Liver (tissue), 8 donors: ENCODE measurements at regions not wholly inside any gene's neighbourhood (a gene's known extent, or its start where the extent isn't known, plus 50 kb on each side); places are given as distances from the start of the nearest gene placed in this dataset.

ENCODE experiments used
- DNase-seq: peaks from one replicate; pipeline ENCODE4 v3.0.0-alpha.2; 2017; ENCODE audit warnings: low spot score
- H3K27ac ChIP-seq, 2 donors: one replicate each; pipeline ENCODE4 v1.7.0; 2013; ENCODE audit warnings: inconsistent platforms in 2 of 2, low read length in 2 of 2, control low read depth in 1 of 2, low read depth in 1 of 2, mild to moderate bottlenecking in 1 of 2
- H3K27me3 ChIP-seq, 4 donors: one replicate each; pipeline versions ENCODE4 v1.6.1 to v1.7.0; 2013; ENCODE audit warnings: low read length in 3 of 4, inconsistent platforms in 1 of 4, mild to moderate bottlenecking in 1 of 4, moderate library complexity in 1 of 4; ENCODE audit not compliant: control insufficient read depth in 4 of 4, insufficient read depth in 4 of 4
- H3K36me3 ChIP-seq, 4 donors: one replicate each; pipeline versions ENCODE4 v1.6.1 to v1.7.0; 2013; ENCODE audit warnings: low read length in 3 of 4, mild to moderate bottlenecking in 3 of 4, low read depth in 1 of 4, moderate library complexity in 1 of 4; ENCODE audit not compliant: control insufficient read depth in 4 of 4, insufficient read depth in 3 of 4
- H3K4me1 ChIP-seq, 4 donors: one replicate each; pipeline versions ENCODE4 v1.6.1 to v1.7.0; 2013; ENCODE audit warnings: low read length in 3 of 4, mild to moderate bottlenecking in 3 of 4, moderate library complexity in 1 of 4; ENCODE audit not compliant: control insufficient read depth in 4 of 4, insufficient read depth in 4 of 4
- H3K4me3 ChIP-seq, 3 donors: one replicate each; pipeline versions ENCODE4 v1.6.1 to v1.7.0; 2013; ENCODE audit warnings: low read length in 3 of 3, control low read depth in 1 of 3, low read depth in 1 of 3, mild to moderate bottlenecking in 1 of 3
- H3K9ac ChIP-seq, 2 donors: one replicate each; pipeline ENCODE4 v1.7.0; 2013; ENCODE audit warnings: low read length in 2 of 2, mild to moderate bottlenecking in 2 of 2, moderate library complexity in 2 of 2, control low read depth in 1 of 2, low read depth in 1 of 2
- H3K9me3 ChIP-seq, 4 donors: one replicate each; pipeline versions ENCODE4 v1.6.1 to v1.7.0; 2013; ENCODE audit warnings: low read length in 3 of 4; ENCODE audit not compliant: control insufficient read depth in 4 of 4
- EGR1 ChIP-seq, 2 donors: IDR thresholded peaks; 2 replicates each; pipeline ENCODE4 v1.6.1; 2016 to 2018; ENCODE audit warnings: antibody characterized with exemption in 2 of 2, low read depth in 2 of 2
- FOXA1 ChIP-seq: IDR thresholded peaks from 2 replicates; pipeline ENCODE4 v1.6.1; 2016; ENCODE audit warnings: antibody characterized with exemption
- FOXA2 ChIP-seq: IDR thresholded peaks from 2 replicates; pipeline ENCODE4 v1.6.1; 2016; ENCODE audit warnings: antibody characterized with exemption
- GABPA ChIP-seq, 2 donors: IDR thresholded peaks in 1 of 2; conservative IDR thresholded peaks in 1 of 2; 2 replicates each; pipeline ENCODE4 v1.6.1; 2016; ENCODE audit warnings: antibody characterized with exemption in 2 of 2, mild to moderate bottlenecking in 1 of 2, moderate library complexity in 1 of 2
- HNF4A ChIP-seq, 2 donors: conservative IDR thresholded peaks; 2 replicates each; pipeline ENCODE4 v1.6.1; 2016; ENCODE audit warnings: antibody characterized with exemption in 2 of 2, mild to moderate bottlenecking in 2 of 2
- HNF4G ChIP-seq: IDR thresholded peaks from 2 replicates; pipeline ENCODE4 v1.6.1; 2016; ENCODE audit warnings: antibody characterized with exemption
- JUND ChIP-seq, 2 donors: IDR thresholded peaks; 2 replicates each; pipeline ENCODE4 v1.6.1; 2016; ENCODE audit warnings: antibody characterized with exemption in 2 of 2
- NR2F2 ChIP-seq: IDR thresholded peaks from 2 replicates; pipeline ENCODE4 v1.6.1; 2016; ENCODE audit warnings: antibody characterized with exemption
- RAD21 ChIP-seq, 2 donors: IDR thresholded peaks; 2 replicates each; pipeline ENCODE4 v1.6.1; 2016; ENCODE audit warnings: antibody characterized with exemption in 2 of 2, mild to moderate bottlenecking in 2 of 2
- RXRA ChIP-seq, 2 donors: IDR thresholded peaks; 2 replicates each; pipeline ENCODE4 v1.6.1; 2017 to 2018; ENCODE audit warnings: antibody characterized with exemption in 2 of 2, mild to moderate bottlenecking in 1 of 2
- SP1 ChIP-seq: IDR thresholded peaks from 2 replicates; pipeline ENCODE4 v1.6.1; 2018; ENCODE audit warnings: antibody characterized with exemption, mild to moderate bottlenecking
- TAF1 ChIP-seq: conservative IDR thresholded peaks from 2 replicates; pipeline ENCODE4 v1.6.1; 2016; ENCODE audit warnings: antibody characterized with exemption, mild to moderate bottlenecking
- YY1 ChIP-seq: IDR thresholded peaks from 2 replicates; pipeline ENCODE4 v1.6.1; 2016; ENCODE audit warnings: antibody characterized with exemption, mild to moderate bottlenecking
- WGBS: extraction: QIAGEN DNeasy Blood & Tissue Kit; methylation state at CpG from one replicate; pipeline ENCODE4 v1.1.7; 2013; 5-methylcytosine and 5-hydroxymethylcytosine counted together
- TF ChIP-seq, protein P1 (sequence below): IDR thresholded peaks from 2 replicates; pipeline ENCODE4 v1.6.1; 2016; ENCODE audit warnings: antibody characterized with exemption
- TF ChIP-seq, protein P2 (sequence below): IDR thresholded peaks from 2 replicates; pipeline ENCODE4 v1.6.1; 2016; ENCODE audit warnings: antibody characterized with exemption, mild to moderate bottlenecking
- TF ChIP-seq, protein P3 (sequence below): IDR thresholded peaks from 2 replicates; pipeline ENCODE4 v1.6.1; 2016; ENCODE audit warnings: antibody characterized with exemption
- TF ChIP-seq, protein P4 (sequence below): fragments of 150-350 bp; IDR thresholded peaks from 2 replicates; pipeline ENCODE4 v1.5.1; 2017; ENCODE audit warnings: improper control_type of control experiment, low read depth, low read length; ENCODE audit not compliant: missing input control
- TF ChIP-seq, protein P5 (sequence below): IDR thresholded peaks from 2 replicates; pipeline ENCODE4 v1.6.1; 2016; ENCODE audit warnings: antibody characterized with exemption
- donor health status: healthy.
- donor health status: healthy.
- donor health status: healthy.
- donor health status: healthy.
- donor health status: healthy.

DNA sequence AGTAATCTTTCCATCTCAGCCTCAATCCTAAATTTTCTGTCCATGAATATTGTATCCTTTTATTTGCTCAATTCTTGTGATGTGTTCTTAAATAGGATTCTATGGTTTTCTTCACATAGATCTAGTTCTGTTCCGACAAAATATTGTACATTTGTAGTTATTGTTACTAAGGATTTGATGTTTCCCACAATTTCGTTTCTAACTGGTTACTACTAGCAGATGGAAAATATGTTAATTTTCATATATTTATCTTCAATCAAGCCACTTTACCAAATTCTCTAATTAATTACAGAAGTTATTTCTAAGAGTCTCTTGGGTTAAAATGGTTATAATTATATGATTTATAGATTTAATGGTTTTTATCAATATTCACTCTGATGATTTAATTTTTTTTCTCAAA, 60.3 kb downstream of the SEC61B start:
- Histone ChIP-seq H3K9ac (no peak overlapping the region), H3K4me1 (no peaks in the 10 kb centered on the region), H3K36me3 (no peaks in the 10 kb centered on the region), H3K4me3 (no peak overlapping the region), H3K9me3 (no peaks in the 10 kb centered on the region), H3K27me3 (no peaks in the 10 kb centered on the region), H3K27ac (no peak overlapping the region)
- TF ChIP-seq, protein P1, sequence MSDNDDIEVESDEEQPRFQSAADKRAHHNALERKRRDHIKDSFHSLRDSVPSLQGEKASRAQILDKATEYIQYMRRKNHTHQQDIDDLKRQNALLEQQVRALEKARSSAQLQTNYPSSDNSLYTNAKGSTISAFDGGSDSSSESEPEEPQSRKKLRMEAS: no peak
- TF ChIP-seq, protein P2, sequence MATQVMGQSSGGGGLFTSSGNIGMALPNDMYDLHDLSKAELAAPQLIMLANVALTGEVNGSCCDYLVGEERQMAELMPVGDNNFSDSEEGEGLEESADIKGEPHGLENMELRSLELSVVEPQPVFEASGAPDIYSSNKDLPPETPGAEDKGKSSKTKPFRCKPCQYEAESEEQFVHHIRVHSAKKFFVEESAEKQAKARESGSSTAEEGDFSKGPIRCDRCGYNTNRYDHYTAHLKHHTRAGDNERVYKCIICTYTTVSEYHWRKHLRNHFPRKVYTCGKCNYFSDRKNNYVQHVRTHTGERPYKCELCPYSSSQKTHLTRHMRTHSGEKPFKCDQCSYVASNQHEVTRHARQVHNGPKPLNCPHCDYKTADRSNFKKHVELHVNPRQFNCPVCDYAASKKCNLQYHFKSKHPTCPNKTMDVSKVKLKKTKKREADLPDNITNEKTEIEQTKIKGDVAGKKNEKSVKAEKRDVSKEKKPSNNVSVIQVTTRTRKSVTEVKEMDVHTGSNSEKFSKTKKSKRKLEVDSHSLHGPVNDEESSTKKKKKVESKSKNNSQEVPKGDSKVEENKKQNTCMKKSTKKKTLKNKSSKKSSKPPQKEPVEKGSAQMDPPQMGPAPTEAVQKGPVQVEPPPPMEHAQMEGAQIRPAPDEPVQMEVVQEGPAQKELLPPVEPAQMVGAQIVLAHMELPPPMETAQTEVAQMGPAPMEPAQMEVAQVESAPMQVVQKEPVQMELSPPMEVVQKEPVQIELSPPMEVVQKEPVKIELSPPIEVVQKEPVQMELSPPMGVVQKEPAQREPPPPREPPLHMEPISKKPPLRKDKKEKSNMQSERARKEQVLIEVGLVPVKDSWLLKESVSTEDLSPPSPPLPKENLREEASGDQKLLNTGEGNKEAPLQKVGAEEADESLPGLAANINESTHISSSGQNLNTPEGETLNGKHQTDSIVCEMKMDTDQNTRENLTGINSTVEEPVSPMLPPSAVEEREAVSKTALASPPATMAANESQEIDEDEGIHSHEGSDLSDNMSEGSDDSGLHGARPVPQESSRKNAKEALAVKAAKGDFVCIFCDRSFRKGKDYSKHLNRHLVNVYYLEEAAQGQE: no peak
- TF ChIP-seq SP1 (no peak), HNF4G (no peak), RAD21 (IDR thresholded peaks at IDR 0.05) (no peak), FOXA2 (no peak), GABPA (IDR thresholded peaks at IDR 0.05 in 1 of 2, conservative IDR thresholded peaks at IDR 0.05 in 1 of 2) (no peak), TAF1 (no peak), NR2F2 (no peak), JUND (IDR thresholded peaks at IDR 0.05) (no peak), EGR1 (IDR thresholded peaks at IDR 0.05; ENCODE audit: low read depth in 2 of 2) (no peak), YY1 (no peak), HNF4A (conservative IDR thresholded peaks at IDR 0.05) (no peak), RXRA (IDR thresholded peaks at IDR 0.05) (no peak), FOXA1 (no peak)
- TF ChIP-seq, protein P3, sequence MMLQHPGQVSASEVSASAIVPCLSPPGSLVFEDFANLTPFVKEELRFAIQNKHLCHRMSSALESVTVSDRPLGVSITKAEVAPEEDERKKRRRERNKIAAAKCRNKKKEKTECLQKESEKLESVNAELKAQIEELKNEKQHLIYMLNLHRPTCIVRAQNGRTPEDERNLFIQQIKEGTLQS: no peak
- TF ChIP-seq, protein P4, sequence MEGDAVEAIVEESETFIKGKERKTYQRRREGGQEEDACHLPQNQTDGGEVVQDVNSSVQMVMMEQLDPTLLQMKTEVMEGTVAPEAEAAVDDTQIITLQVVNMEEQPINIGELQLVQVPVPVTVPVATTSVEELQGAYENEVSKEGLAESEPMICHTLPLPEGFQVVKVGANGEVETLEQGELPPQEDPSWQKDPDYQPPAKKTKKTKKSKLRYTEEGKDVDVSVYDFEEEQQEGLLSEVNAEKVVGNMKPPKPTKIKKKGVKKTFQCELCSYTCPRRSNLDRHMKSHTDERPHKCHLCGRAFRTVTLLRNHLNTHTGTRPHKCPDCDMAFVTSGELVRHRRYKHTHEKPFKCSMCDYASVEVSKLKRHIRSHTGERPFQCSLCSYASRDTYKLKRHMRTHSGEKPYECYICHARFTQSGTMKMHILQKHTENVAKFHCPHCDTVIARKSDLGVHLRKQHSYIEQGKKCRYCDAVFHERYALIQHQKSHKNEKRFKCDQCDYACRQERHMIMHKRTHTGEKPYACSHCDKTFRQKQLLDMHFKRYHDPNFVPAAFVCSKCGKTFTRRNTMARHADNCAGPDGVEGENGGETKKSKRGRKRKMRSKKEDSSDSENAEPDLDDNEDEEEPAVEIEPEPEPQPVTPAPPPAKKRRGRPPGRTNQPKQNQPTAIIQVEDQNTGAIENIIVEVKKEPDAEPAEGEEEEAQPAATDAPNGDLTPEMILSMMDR: no peak
- TF ChIP-seq, protein P5, sequence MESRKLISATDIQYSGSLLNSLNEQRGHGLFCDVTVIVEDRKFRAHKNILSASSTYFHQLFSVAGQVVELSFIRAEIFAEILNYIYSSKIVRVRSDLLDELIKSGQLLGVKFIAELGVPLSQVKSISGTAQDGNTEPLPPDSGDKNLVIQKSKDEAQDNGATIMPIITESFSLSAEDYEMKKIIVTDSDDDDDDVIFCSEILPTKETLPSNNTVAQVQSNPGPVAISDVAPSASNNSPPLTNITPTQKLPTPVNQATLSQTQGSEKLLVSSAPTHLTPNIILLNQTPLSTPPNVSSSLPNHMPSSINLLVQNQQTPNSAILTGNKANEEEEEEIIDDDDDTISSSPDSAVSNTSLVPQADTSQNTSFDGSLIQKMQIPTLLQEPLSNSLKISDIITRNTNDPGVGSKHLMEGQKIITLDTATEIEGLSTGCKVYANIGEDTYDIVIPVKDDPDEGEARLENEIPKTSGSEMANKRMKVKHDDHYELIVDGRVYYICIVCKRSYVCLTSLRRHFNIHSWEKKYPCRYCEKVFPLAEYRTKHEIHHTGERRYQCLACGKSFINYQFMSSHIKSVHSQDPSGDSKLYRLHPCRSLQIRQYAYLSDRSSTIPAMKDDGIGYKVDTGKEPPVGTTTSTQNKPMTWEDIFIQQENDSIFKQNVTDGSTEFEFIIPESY: no peak
- DNase-seq: no peak
- 87% methylated on average over 2 of the region's 2 CpGs for WGBS

DNA sequence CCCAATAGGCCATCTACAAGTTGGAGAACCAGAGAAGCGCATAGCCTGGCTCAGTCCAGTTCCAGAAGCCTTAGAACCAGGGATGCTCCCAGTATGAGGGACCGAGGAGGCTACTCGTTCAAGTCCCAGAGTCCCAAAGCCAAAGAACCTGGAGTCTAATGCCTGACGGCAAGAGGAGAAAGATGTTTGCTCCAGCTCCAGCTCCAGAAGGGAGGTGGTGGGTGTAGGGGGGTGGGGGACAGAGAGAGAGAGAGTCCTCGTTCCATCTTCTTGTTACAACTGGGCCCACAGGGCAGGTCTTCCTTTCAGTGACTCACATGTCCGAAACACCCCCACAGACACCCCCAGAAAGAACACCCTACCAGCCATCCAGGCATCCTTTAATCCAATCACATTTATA, 63.9 kb downstream of the SEC61B start:
- H3K9ac ChIP-seq: no peak overlapping the region
- no peaks in the 10 kb centered on the region for H3K27me3 ChIP-seq
- H3K27ac ChIP-seq: no peak overlapping the region
- H3K4me3 ChIP-seq: no peak overlapping the region
- H3K36me3 ChIP-seq: no peaks in the 10 kb centered on the region
- WGBS: 89% methylated on average over 6 of the region's 6 CpGs
- no peak for DNase-seq
- H3K9me3 ChIP-seq: no peaks in the 10 kb centered on the region
- no peaks in the 10 kb centered on the region for H3K4me1 ChIP-seq
- TF ChIP-seq HNF4G (no peak), TAF1 (no peak), SP1 (no peak), YY1 (no peak), GABPA (IDR thresholded peaks at IDR 0.05 in 1 of 2, conservative IDR thresholded peaks at IDR 0.05 in 1 of 2) (no peak), FOXA1 (no peak), RAD21 (IDR thresholded peaks at IDR 0.05) (no peak), EGR1 (IDR thresholded peaks at IDR 0.05; ENCODE audit: low read depth in 2 of 2) (no peak)
- TF ChIP-seq, protein P1: no peak
- TF ChIP-seq, protein P2: no peak
- TF ChIP-seq, protein P3: no peak
